Right lobe of liver (tissue), 4 donors: ENCODE measurements at regions not wholly inside any gene's neighbourhood (a gene's known extent, or its start where the extent isn't known, plus 50 kb on each side); places are given as distances from the start of the nearest gene placed in this dataset.

Source experiments
- CTCF ChIP-seq, 4 donors: fragments of 200-600 bp in 3 of 4; fragments of 450-650 bp in 1 of 4; IDR thresholded peaks; one replicate each; pipeline versions ENCODE4 v1.5.1 to v1.8.0; 2016 to 2022; ENCODE audit warnings: antibody characterized with exemption in 4 of 4, mild to moderate bottlenecking in 2 of 4
- POLR2A ChIP-seq: fragments of 450-650 bp; IDR thresholded peaks from one replicate; pipeline ENCODE4 v1.6.1; 2017; ENCODE audit warnings: antibody characterized with exemption, mild to moderate bottlenecking
- donor health status: DM: no; HTN: no; CAD: no.
- donor health status: DM: no; HTN: no; CAD: no.
- donor health status: DM: no; HTN: yes; CAD: no.

- TF ChIP-seq CTCF (IDR thresholded peaks at IDR 0.05) = no peak
- no peak for TF ChIP-seq POLR2A
Observed at GRCh38 chr9:86707932-86708510, 239.3 kb downstream of the GAS1 start.
